A549 (cell line): ENCODE measurements at regions not wholly inside any gene's neighbourhood (a gene's known extent, or its start where the extent isn't known, plus 50 kb on each side); places are given as distances from the start of the nearest gene placed in this dataset.
A peak's percentile ranks its signal among the peaks of the same experiment; 100 is the strongest.

Experiments
- ATAC-seq, 2 experiments: fragments of 200-7000 bp in 1 of 2; fragments of >200 bp in 1 of 2; cut with Nextera tagmentation in 1 of 2; cut with Tn5 transposase in 1 of 2; 3 replicates each; pipeline versions ENCODE4 v1.8.0 to v1.9.1; 2018 to 2020; ENCODE audit warnings: mild to moderate bottlenecking in 1 of 2, moderate library complexity in 1 of 2
- CTCF ChIA-PET: fragments of 300-600 bp; sonication (Branson Sonifier 250); formaldehyde crosslinking; extraction: SDS; loops from one replicate; lab custom pipeline; 2021; ENCODE audit warnings: antibody characterized with exemption, inconsistent platforms; lab: Yijun Ruan, JAX
- POLR2A ChIA-PET: fragments of 350-600 bp; formaldehyde crosslinking; extraction: SDS; loops from one replicate; lab custom pipeline; 2021; ENCODE audit warnings: antibody characterized with exemption, inconsistent platforms; lab: Yijun Ruan, JAX
- DNase-seq, 2 experiments: peaks; one replicate each; pipeline versions ENCODE4 v3.0.0 to v3.0.0-alpha.2; 2011 to 2016; ENCODE audit warnings: low read depth in 1 of 2, low spot score in 1 of 2
- FAIRE-seq: peaks from 2 replicates; lab custom pipeline; 2011; peaks lifted over from hg19 to GRCh38; lab: Jason Lieb, UNC
- H3K27ac ChIP-seq, 2 experiments: fragments of >200 bp; sonication (Bioruptor Twin); formaldehyde crosslinking; 3 replicates each; pipeline ENCODE4 v1.5.1; 2016 to 2017
- H3K4me1 ChIP-seq: fragments of >200 bp; sonication (Bioruptor Twin); formaldehyde crosslinking; 3 replicates; pipeline ENCODE4 v1.6.1; 2016
- H3K4me2 ChIP-seq: fragments of >200 bp; sonication (Bioruptor Twin); formaldehyde crosslinking; 3 replicates; pipeline ENCODE4 v1.6.1; 2016
- H3K4me3 ChIP-seq: fragments of >200 bp; sonication (Bioruptor Twin); formaldehyde crosslinking; 3 replicates; pipeline ENCODE4 v1.5.1; 2016
- H3K9me3 ChIP-seq: fragments of >200 bp; sonication (Bioruptor Twin); formaldehyde crosslinking; 3 replicates; pipeline ENCODE4 v1.6.1; 2016
- BCL3 ChIP-seq: fragments of >200 bp; sonication (Bioruptor Twin); formaldehyde crosslinking; IDR thresholded peaks from 3 replicates; pipeline ENCODE4 v1.6.1; 2016
- CEBPB ChIP-seq, 2 experiments: fragments of >200 bp in 1 of 2; sonication (Bioruptor Twin) in 1 of 2; formaldehyde crosslinking in 1 of 2; IDR thresholded peaks; 2 replicates each; pipeline ENCODE4 v1.6.1; 2012 to 2016
- CHD4 ChIP-seq: fragments of 200-600 bp; sonication (generic); IDR thresholded peaks from 2 replicates; pipeline ENCODE4 v1.6.1; 2016; ENCODE audit warnings: antibody characterized with exemption, mild to moderate bottlenecking, borderline replicate concordance
- CTCF ChIP-seq: fragments of >200 bp; sonication (Bioruptor Twin); formaldehyde crosslinking; IDR thresholded peaks from 3 replicates; pipeline ENCODE4 v1.5.1; 2016
- E2F6 ChIP-seq: IDR thresholded peaks from 2 replicates; pipeline ENCODE4 v1.6.1; 2012; ENCODE audit warnings: low read depth, borderline replicate concordance
- FOSB ChIP-seq: fragments of 250-450 bp; sonication (Bioruptor Pico); IDR thresholded peaks from 2 replicates; pipeline ENCODE4 v1.5.0; 2020; ENCODE audit warnings: mild to moderate bottlenecking, moderate library complexity
- FOSL2 ChIP-seq, 2 experiments: fragments of 450-650 bp in 1 of 2; fragments of >200 bp in 1 of 2; sonication (Bioruptor Twin) in 1 of 2; formaldehyde crosslinking; IDR thresholded peaks; 2 replicates each; pipeline versions ENCODE4 v1.5.0 to v1.6.1; 2016 to 2020; ENCODE audit warnings: mild to moderate bottlenecking in 1 of 2, moderate library complexity in 1 of 2
- HDAC2 ChIP-seq: fragments of 200-600 bp; sonication (generic); IDR thresholded peaks from 2 replicates; pipeline ENCODE4 v1.6.1; 2016
- HOXA7 ChIP-seq: fragments of 250-450 bp; sonication (Bioruptor Pico); IDR thresholded peaks from 2 replicates; pipeline ENCODE4 v1.5.0; 2020; ENCODE audit warnings: mild to moderate bottlenecking, moderate library complexity
- HOXB13 ChIP-seq: fragments of 250-450 bp; sonication (Bioruptor Pico); IDR thresholded peaks from 2 replicates; pipeline ENCODE4 v1.5.0; 2020; ENCODE audit warnings: low read depth, mild to moderate bottlenecking, moderate library complexity
- JUN ChIP-seq, 2 experiments: fragments of >200 bp; sonication (Bioruptor Twin); formaldehyde crosslinking; IDR thresholded peaks; 2 replicates in 1 of 2; 3 replicates in 1 of 2; pipeline ENCODE4 v1.6.1; 2016 to 2017
- KDM1A ChIP-seq: fragments of 200-600 bp; sonication (generic); IDR thresholded peaks from 2 replicates; pipeline ENCODE4 v1.6.1; 2016; ENCODE audit warnings: low read depth, mild to moderate bottlenecking
- MAFK ChIP-seq: fragments of 450-650 bp; IDR thresholded peaks from 2 replicates; pipeline ENCODE4 v1.6.1; 2014; ENCODE audit not compliant: partially characterized antibody
- NPAS2 ChIP-seq: fragments of 250-450 bp; sonication (Bioruptor Pico); IDR thresholded peaks from 2 replicates; pipeline ENCODE4 v1.8.0; 2022; ENCODE audit warnings: mild to moderate bottlenecking, moderate library complexity, borderline replicate concordance
- PBX3 ChIP-seq: IDR thresholded peaks from 2 replicates; pipeline ENCODE4 v1.6.1; 2012
- POLR2A ChIP-seq: IDR thresholded peaks from 2 replicates; pipeline ENCODE4 v1.6.1; 2012; ENCODE audit warnings: mild to moderate bottlenecking, low read length
- RAD21 ChIP-seq, 2 experiments: fragments of >200 bp in 1 of 2; sonication (Bioruptor Twin) in 1 of 2; formaldehyde crosslinking in 1 of 2; IDR thresholded peaks in 1 of 2; conservative IDR thresholded peaks in 1 of 2; 2 replicates in 1 of 2; 3 replicates in 1 of 2; pipeline ENCODE4 v1.6.1; 2012 to 2018; ENCODE audit warnings: inconsistent platforms in 1 of 2
- SMC3 ChIP-seq: fragments of >200 bp; sonication (Bioruptor Twin); formaldehyde crosslinking; IDR thresholded peaks from 3 replicates; pipeline ENCODE4 v1.6.1; 2018; ENCODE audit warnings: inconsistent platforms
- SREBF2 ChIP-seq: fragments of 450-650 bp; IDR thresholded peaks from 2 replicates; pipeline ENCODE4 v1.6.1; 2014; ENCODE audit warnings: mild to moderate bottlenecking, moderate library complexity
- ZSCAN20 ChIP-seq: fragments of 250-450 bp; sonication (Bioruptor Pico); IDR thresholded peaks from 2 replicates; pipeline ENCODE4 v1.8.0; 2022; ENCODE audit warnings: mild to moderate bottlenecking, moderate library complexity
- WGBS: methylation state at CpG from one replicate; pipeline ENCODE4 v1.1.6; 2017; ENCODE audit errors: missing lambda C conversion rate; 5-methylcytosine and 5-hydroxymethylcytosine counted together
- TF ChIP-seq, protein P1 (sequence below): fragments of 200-600 bp; sonication (generic); IDR thresholded peaks from 2 replicates; pipeline ENCODE4 v1.6.1; 2016; ENCODE audit warnings: antibody characterized with exemption, mild to moderate bottlenecking, moderate library complexity
- TF ChIP-seq, protein P2 (sequence below): fragments of 150-350 bp; IDR thresholded peaks from 2 replicates; pipeline ENCODE4 v1.6.1; 2014; ENCODE audit warnings: low read depth, mild to moderate bottlenecking, low read length

DNA sequence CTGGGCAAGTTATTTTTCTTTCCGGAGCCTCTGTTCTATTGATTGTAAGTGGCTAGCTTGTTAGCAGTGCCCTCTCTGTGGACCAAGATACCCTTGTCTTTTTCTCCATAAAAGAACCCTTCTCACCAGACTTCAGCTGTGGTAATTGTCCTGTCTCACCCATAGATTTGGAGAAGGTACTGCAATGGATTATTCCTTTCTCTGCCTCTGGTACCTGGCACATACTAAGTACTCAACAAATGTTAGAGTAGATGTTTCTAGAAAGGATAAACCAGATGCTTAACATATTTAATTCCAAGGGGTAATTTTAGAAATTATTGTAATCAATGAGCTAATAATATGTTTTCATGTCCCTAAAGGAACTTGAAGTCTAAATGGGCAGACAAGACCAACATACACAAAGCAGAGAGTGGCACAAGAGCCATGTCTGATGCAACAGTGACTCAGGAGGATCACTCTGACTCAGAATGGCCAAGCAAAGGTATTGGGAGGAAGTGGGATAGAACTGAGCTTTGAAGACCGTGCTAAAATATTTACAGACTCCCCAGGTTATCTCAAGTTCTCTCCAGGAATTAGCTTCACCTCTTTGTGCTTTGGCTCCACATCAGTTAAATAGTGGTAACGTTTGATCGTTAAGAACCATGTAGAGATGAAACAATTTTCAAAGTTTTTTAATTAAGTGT, 129.7 kb upstream of the OSR1 start (continued):
- TF ChIP-seq BCL3 = peak; percentile 55; the same call in 1 of the 3 replicates
- TF ChIP-seq, protein P1, sequence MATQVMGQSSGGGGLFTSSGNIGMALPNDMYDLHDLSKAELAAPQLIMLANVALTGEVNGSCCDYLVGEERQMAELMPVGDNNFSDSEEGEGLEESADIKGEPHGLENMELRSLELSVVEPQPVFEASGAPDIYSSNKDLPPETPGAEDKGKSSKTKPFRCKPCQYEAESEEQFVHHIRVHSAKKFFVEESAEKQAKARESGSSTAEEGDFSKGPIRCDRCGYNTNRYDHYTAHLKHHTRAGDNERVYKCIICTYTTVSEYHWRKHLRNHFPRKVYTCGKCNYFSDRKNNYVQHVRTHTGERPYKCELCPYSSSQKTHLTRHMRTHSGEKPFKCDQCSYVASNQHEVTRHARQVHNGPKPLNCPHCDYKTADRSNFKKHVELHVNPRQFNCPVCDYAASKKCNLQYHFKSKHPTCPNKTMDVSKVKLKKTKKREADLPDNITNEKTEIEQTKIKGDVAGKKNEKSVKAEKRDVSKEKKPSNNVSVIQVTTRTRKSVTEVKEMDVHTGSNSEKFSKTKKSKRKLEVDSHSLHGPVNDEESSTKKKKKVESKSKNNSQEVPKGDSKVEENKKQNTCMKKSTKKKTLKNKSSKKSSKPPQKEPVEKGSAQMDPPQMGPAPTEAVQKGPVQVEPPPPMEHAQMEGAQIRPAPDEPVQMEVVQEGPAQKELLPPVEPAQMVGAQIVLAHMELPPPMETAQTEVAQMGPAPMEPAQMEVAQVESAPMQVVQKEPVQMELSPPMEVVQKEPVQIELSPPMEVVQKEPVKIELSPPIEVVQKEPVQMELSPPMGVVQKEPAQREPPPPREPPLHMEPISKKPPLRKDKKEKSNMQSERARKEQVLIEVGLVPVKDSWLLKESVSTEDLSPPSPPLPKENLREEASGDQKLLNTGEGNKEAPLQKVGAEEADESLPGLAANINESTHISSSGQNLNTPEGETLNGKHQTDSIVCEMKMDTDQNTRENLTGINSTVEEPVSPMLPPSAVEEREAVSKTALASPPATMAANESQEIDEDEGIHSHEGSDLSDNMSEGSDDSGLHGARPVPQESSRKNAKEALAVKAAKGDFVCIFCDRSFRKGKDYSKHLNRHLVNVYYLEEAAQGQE = no peak
- peak; percentile 64 to 73; a peak in 3 of 5 replicates for TF ChIP-seq JUN (IDR thresholded peaks at IDR 0.05)
- TF ChIP-seq SMC3 = no peak
- no peak for TF ChIP-seq HOXB13
- no peak for TF ChIP-seq HOXA7 (CRISPR knock-in tag)
- TF ChIP-seq NPAS2 (CRISPR knock-in tag) = no peak
- peak in 1 of 2 experiments; percentile 36; a peak in 2 of 5 replicates for TF ChIP-seq RAD21 (conservative IDR thresholded peaks at IDR 0.05 in 1 of 2, IDR thresholded peaks at IDR 0.05 in 1 of 2)
- TF ChIP-seq MAFK = peak; percentile 7
- TF ChIP-seq FOSL2 (IDR thresholded peaks at IDR 0.05) = peak; percentile 95
- TF ChIP-seq FOSL2 (CRISPR knock-in tag; IDR thresholded peaks at IDR 0.05) = peak; percentile 86
- no peak for TF ChIP-seq CHD4
- peak; percentile 73 to 92; a peak in 3 of 4 replicates for TF ChIP-seq CEBPB (IDR thresholded peaks at IDR 0.05)
- no peak for TF ChIP-seq PBX3

- Histone ChIP-seq H3K9me3 (no peaks in the 10 kb centered on the region), H3K4me1 (peaks cover 16% of the 10 kb centered on the region), H3K4me3 (no peak overlapping the region), H3K27ac (no peak overlapping the region), H3K4me2 (no peak overlapping the region)
- 92% methylated on average over 1 of the region's 1 CpG for WGBS
- FAIRE-seq (no peak), DNase-seq (no peak), ATAC-seq (no peak)
- ChIA-PET CTCF (no interaction called here), POLR2A (no interaction called here)
- TF ChIP-seq FOSB (CRISPR knock-in tag) = no peak
- no peak for TF ChIP-seq ZSCAN20 (CRISPR knock-in tag)
- TF ChIP-seq, protein P1 = no peak
- TF ChIP-seq HDAC2 = no peak
- no peak for TF ChIP-seq SREBF2
- no peak for TF ChIP-seq PBX3
- no peak for TF ChIP-seq CTCF
- TF ChIP-seq E2F6 = no peak
- TF ChIP-seq KDM1A = no peak
- no peak for TF ChIP-seq JUN (IDR thresholded peaks at IDR 0.05)
- no peak for TF ChIP-seq POLR2A
- TF ChIP-seq, protein P2, sequence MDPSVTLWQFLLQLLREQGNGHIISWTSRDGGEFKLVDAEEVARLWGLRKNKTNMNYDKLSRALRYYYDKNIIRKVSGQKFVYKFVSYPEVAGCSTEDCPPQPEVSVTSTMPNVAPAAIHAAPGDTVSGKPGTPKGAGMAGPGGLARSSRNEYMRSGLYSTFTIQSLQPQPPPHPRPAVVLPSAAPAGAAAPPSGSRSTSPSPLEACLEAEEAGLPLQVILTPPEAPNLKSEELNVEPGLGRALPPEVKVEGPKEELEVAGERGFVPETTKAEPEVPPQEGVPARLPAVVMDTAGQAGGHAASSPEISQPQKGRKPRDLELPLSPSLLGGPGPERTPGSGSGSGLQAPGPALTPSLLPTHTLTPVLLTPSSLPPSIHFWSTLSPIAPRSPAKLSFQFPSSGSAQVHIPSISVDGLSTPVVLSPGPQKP = no peak
- no peak for TF ChIP-seq SMC3
These were observed 126.3 kb upstream of the OSR1 start for GRCh38 chr2:19484736-19485135.
